Neural progenitor cell (in vitro differentiated cells): ENCODE measurements at regions not wholly inside any gene's neighbourhood (a gene's known extent, or its start where the extent isn't known, plus 50 kb on each side); places are given as distances from the start of the nearest gene placed in this dataset.

Experiments used
- CTCF ChIP-seq: fragments of 200-600 bp; sonication (generic); IDR thresholded peaks from 2 replicates; pipeline ENCODE4 v1.5.1; 2017; ENCODE audit warnings: antibody characterized with exemption, mild to moderate bottlenecking
- EZH2 ChIP-seq: fragments of 200-600 bp; sonication (generic); IDR thresholded peaks from 2 replicates; pipeline ENCODE4 v1.6.1; 2017; ENCODE audit warnings: antibody characterized with exemption, mild to moderate bottlenecking, moderate library complexity
- EZH2phosphoT487 ChIP-seq: fragments of 200-600 bp; sonication (generic); IDR thresholded peaks from 2 replicates; pipeline ENCODE4 v1.6.1; 2017; ENCODE audit warnings: antibody characterized with exemption

DNA sequence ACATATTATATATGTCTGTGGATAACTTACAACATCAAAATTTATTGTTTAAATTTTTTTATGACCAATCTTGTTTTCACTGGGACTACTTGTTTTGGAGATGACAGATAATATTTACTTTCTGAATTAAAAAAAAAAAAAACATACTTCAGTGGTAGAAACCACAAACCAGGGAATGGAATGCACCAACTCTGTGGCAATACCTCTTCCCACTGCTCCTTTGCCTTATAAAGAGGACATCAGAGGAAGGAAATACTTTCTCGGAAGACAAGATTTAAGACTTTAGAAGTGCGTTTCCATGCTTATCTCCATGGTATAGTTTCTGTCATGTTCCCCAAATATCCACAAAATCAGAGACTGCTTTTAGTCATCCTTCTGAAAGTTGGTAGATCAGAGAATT lies 1241.1 kb upstream of the EYS start:
- TF ChIP-seq EZH2 (no peak), CTCF (no peak), EZH2phosphoT487 (no peak)
